ENCODE measurements at regions not wholly inside any gene's neighbourhood (a gene's known extent, or its start where the extent isn't known, plus 50 kb on each side); places are given as distances from the start of the nearest gene placed in this dataset.

GRCh38 chr1:87196110-87196827, 132.4 kb upstream of the LMO4 start:
- peak; percentile 54 for DNase-seq

DNA sequence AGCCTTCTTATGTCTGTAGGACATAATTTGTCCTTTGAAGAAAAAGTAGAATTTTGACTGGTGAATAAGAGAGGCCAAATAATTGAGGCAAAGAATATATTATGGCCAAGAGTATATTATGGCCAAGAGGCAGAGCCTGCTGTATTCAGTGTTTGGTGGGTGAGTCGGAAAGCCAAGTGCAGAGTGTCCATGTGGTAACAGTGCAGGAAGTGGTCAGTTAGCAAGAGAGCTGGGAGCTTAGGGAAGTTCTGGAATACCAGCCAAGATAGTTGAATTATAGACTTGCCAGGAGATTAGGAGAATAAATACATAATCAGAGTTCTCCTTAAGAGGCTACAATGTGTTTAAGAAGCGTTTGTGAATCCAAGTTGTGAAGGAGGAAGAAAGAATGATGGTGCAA, 131.5 kb upstream of the LMO4 start:
- DNase-seq, result no peak

DNA sequence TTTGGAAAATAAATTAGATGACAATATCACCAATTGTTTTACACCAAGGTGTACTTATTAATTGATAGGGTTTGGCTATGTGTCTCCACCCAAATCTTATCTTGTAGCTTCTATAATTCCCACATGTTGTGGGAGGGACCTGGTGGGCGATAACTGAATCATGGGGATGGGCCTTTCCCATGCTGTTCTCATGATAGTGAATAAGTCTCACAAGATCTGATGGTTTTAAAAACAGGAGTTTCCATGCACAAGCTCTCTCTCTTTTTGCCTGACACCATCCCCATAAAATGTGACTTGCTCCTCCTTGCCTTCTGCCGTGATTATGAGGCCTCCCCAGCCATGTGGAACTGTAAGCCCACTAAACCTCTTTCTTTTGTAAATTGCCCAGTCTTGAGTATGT, 131.0 kb upstream of the LMO4 start:
- no peak for DNase-seq

DNA sequence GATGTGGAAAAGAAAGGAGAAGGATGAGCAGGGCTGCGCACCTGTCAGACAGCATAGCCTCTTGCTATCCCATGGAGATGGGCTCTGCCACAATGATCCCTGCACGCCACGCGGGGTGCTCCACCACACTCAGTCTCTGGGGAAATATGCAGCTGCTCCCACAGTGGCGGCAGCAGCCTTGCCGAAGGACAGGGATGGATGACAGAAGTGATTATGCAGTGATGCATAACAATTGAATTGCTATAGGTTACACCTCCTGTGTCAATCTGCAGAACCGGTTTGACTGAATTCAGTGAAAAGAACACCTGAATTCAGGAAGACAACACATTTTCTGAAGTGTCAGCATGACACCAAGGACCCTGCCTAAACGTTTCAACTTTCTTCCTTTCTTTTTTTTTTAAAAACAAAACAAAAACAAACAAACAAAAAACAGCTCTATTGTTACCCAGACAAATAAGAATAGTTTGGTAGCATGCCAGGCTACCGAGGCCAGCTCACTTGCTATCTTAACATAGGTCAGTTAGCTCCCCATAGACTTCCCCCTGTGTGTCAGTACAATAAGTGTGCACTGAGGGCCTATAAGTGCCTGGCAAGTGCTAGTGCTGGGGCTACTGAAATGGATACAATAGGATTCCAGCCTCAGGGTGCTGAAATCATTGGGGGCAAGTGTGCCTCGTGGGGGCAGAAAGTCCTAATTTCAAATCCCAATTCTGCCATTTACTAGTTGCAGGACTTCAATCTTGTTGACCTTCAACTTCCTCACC, 127.6 kb upstream of the LMO4 start:
- peak; percentile 90 for DNase-seq

GRCh38 chr1:87201768-87202167, 126.9 kb upstream of the LMO4 start:
- DNase-seq, result no peak

- no peak for DNase-seq
Observed at GRCh38 chr1:87202451-87202850, 126.2 kb upstream of the LMO4 start.

DNA sequence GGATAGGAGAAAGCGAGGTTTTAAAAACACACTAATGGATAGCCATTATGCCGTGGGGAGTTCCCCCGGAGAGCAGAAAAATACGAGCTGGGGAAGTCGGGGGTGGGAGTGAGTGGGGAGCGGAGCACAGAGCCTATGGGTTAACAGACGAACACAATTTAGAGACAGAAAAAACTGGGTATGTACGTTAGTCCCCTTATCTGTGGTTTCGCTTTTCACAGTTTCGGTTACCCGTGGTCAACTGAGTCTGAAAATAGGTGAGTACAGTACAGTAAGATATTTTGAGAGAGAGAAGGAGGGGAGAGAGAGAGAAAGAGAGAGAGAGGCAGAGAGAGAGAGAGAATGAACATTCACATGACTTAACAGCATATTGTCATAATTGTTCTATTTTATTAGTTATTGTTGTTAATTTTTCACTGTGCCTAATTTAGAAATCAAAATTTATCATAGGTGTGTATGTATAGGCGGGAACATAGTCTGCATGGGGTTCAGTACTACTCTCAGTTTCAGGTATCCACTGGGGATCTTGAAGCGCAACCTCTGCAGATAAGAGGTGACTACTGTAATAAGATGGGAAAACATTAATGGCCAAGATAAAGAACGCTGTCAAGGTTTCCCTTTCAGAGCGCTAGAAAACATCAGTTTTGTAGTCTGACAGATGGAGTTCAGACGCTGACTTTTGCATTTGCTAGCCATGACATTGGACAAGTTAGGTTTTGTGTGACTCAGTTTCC, 125.6 kb upstream of the LMO4 start:
- no peak for DNase-seq

DNA sequence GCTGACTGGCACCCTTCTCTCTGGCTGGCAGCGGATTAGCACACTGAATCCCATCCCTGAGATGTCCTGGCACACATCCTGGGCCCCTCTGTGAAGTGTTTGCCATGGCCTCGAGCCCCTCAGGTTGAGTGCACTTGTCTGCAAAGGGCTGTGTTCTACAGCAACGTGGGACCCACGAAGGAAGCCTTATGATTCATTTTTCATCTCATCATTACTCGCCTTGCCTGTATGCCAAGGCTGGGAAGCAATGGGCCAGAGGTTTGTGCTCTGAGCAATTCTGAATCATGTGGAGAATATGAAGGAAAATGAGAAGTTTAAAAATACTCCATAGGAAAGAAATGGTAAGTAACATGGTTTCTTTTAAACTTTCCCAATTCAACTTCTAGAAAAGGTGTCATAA, 124.8 kb upstream of the LMO4 start:
- no peak for DNase-seq

DNA sequence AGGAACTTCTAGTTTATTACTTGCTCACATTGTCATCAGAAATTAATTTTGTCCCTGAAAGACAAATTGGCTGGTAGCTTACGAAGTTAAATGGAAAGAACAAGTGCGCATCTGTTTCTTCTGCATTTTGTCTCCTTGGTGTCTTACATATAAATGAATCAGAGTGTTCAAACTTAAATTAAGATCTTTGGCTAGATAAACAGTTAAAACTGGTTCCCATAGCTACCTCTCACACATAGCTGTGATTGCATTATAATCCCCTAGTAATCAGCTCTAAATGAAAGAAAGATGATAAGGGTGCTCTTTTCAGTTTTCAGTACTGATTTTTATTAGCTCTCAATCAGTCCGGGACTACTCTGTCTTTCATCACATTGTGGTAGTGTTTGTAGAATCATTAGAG, 124.2 kb upstream of the LMO4 start:
- no peak for DNase-seq

DNA sequence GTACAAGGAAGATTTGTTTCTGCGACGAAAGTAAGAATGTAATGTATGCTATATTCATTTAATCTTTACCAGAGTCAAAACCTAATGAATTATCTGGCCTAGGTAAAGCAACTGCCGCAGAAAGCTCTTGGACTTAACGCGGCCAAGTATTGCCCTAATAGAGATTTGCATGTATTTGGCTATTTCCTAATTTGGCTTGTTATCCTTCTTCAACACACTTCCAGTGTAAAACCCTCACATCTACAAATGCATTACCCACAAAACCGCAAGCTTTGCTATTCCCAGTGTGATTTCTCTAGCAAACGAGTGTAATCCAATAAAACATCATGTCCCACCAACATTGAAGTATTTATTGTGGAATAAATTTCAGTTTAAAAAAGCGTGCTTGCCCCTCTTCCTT, 123.8 kb upstream of the LMO4 start:
- DNase-seq, result no peak

DNA sequence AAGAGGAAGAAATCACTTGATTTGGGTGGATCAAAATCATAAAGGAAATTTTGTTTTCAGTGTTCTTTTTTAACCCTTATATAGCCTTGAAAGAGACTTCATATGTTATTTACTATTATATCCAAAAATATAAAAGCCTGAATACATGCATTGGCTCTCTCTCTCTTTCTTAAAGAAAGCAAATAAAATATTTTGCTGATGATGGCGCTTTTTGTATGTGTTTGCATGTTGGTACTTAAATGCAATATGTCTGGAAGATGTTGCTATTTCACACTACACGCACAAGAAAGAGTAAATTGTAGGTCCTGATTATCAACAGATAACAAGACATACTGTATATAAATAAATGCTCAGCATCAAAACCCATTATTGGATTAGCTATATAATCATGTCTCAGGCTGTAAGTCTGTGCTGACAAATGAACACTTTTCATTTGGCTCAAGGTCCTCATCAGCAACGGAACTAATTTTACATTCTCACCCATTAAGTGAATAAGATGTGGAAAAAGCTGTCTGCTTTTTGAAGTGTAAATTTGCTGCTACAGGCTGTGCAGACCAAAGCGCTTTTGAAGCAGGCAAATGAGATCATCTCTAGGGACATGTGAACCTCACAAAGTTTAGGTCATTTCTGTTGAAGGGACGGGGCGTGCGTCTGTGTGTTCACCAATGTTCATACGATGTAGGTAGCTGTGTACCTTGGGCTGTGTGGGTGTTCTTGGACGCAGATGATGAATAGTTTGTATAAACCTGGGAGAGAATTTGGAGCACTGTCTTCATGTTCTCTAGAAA, 122.4 kb upstream of the LMO4 start:
- no peak for DNase-seq

DNA sequence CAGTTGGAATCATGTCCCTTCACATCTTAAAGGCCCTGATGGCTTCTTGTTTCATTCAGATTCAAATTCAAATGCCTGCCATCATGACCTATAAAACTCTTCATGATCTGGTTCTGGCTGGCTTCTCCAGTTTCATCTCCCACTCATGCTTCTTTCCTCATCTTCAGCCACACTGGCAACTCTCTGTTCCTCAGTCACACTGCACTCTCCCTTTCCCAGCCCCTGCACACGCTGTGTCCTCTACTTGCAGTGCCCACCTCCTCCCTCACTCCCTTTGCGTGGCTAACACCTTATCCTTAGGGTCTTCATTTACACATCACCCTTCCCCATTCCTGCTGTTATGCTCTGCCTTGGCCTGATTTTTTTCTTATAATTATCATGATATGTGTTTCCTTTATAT, 120.6 kb upstream of the LMO4 start:
- no peak for DNase-seq

DNA sequence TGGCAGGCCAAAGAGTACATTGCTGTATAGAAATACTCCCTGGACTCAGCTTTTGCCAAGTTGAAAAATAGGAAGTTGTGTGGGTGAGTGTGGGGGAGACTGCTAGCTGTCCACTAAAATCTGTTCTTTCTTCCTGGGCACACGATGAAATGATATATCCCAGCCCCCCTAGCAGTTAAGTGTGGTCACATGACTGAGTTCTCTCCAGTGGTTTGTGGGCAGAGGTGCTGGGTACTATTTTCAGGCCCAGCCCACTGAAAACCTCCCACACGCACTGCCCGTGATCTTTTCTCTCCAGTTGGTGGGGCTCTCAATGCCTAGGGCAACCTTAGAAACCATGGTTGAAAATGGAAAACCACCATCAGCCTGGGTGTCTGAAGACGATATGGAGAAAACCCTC, 119.7 kb upstream of the LMO4 start:
- no peak for DNase-seq

DNA sequence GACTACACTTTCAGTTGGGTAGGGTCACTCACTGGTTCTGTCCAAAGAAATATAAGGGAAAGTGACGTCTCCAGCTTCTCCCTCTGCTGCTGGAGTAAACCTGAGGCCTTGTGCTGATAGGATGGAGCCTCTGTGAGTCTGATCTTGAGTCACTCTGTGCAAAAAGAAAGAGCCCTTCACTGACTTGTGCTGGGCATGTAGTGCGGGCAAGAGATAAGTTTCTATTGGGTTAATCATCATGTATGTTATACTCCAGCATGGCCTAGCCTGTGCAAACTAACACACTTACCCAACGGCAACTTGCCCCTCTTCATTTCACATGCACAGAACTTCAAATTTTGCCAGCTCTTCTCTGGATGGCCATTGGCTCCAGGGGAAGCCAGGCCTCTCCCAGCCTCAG, 118.5 kb upstream of the LMO4 start:
- no peak for DNase-seq

- DNase-seq, result no peak
Observed at GRCh38 chr1:87212431-87213134, 116.1 kb upstream of the LMO4 start.

DNA sequence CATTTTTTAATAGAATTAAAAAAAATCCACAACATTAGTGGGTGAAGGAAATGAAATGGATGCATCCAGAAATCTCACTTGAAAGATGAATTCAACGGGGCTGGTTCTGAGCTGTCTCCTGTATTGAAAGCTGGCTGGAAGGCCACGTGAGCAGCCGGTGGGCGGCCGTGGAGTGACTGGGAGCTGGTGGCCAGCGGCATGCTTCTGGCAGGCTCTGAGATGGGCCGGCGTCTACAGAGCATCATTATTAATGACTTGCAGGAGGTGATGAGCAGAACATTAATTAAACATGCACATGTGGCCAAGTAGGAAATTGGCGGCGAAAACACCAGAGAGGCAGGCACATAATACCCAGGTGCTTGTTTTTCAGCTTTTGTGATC, 115.6 kb upstream of the LMO4 start:
- no peak for DNase-seq

DNA sequence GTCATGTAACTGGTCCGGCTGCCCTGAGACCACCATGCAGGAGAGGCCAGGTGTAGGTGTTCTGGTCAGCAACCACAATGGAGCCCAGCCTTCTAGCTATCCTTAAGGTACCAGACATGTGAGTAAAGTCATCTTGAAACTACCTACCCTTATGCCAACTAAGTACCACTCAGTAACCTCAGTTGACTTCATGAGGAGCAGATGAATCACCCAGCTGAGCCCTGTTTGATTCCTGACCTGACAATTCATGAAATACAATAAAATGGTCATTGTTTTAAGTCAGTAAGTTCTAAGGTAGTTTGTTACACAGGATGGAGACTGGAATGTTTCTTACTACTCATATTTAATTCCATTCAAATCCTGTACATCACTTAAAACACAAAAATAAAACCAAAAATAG, 113.1 kb upstream of the LMO4 start:
- DNase-seq, result no peak

DNA sequence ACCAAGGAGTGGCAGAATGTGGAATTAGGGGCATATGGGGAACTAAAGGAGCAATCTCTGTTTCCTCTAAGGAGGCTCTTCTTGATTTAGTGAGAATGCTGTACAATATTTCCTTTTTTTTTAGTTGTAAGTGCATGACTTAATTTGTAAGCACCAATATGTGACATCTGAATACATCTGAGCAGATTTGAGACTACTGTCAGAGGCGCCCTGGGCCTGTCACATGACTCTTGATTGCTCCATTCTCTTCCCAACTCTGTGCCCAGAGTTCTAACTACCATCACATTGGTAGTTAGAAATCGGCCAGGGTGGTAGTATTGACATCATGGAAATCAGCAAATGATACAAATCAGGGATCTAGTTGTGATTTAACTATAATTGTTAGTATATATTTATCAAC, 110.1 kb upstream of the LMO4 start:
- no peak for DNase-seq

- no peak for DNase-seq
Observed at GRCh38 chr1:87219141-87219540, 109.5 kb upstream of the LMO4 start.

DNA sequence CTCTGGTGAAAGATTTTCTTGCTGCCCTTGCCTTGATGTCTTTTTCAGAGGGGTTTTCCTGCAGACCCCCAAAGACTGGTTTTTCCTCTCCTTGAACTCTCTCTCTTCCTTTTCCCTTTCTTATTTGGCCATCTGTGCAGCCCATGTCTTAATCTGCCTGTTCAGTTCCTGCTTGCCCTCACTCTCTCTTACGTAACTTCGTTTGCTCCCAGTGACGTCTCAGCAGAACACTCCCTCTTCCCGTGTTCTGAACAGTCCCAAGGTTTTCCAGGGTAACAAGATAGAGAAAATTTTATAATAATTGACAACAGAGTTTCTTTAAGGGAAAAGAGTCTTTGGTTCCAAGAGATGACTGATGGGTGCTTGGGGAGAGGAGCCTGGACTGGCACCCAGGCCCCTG, 109.1 kb upstream of the LMO4 start:
- DNase-seq, result no peak

DNA sequence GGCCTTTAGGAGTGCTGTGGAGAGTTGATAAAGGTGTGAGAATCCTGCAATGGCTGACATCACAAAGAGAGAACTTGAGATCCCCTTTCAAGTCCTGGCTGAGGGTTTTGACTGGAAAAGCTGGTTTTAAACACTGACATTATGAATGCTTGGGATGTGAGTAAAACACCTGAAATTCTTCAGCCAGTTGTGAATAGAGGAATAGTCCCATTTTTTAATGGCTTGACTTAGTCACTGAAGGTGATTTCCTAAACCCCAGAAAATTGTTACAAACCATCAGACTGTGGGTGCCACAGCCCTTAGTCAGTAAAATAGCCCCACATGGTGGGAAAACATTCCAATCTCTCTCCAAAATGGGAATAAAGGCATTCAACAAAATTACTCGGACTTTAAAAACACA, 107.7 kb upstream of the LMO4 start:
- DNase-seq, result no peak

- no peak for DNase-seq
Observed at GRCh38 chr1:87224201-87224600, 104.5 kb upstream of the LMO4 start.

GRCh38 chr1:87225171-87225570, 103.5 kb upstream of the LMO4 start:
- DNase-seq, result no peak
